ENCODE measurements at regions not wholly inside any gene's neighbourhood (a gene's known extent, or its start where the extent isn't known, plus 50 kb on each side); places are given as distances from the start of the nearest gene placed in this dataset.

DNA sequence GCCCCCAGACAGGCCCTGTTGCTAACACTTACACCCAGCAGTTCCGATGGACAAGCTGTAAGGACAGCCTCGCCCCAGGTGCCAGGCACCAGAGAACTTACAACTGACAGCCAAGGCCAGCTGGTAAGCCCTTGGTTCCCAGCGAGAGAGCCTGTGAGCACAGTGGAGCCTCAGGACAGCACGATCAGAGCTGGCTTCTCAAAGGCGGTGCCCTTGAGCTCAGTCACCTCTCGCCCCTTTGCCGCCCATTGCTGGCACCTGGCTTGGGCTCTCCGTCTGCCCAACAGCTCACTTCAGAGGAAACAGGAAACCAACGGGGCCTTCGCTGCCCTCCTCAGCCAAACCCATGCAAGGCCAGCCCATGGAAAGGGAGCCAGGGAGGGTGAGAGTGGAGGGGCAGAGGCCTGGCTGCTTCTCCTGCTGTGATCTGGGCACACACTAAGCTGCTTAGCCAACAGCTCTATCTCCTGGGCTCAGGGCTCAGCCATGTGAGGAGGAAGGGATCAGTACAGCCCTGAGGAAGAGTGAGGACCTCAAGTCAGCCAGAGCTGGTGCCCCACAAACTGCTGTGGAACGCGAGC lies 98.5 kb downstream of the SINHCAF start:
- Histone ChIP-seq H2BK12ac (ENCODE audit: low read length) (no peak overlapping the region), H3K23ac (ENCODE audit: low read length) (no peak overlapping the region), H3K4ac (ENCODE audit: low read depth, low read length) (no peak overlapping the region), H2AK5ac (ENCODE audit: low read length) (peak overlapping the region; percentile 4), H3K9ac (ENCODE audit: low read length) (no peak overlapping the region), H3K36me3 (ENCODE audit: control insufficient read depth in 1 of 2, insufficient read depth in 2 of 2, low read length in 2 of 2) (no peaks in the 10 kb centered on the region), H3K9me3 (ENCODE audit: insufficient read depth, low read depth, low read length) (peaks cover 3% of the 10 kb centered on the region), H3K4me2 (ENCODE audit: low read length) (no peak overlapping the region), H3K27ac (ENCODE audit: low read depth, low read length) (no peak overlapping the region), H3K4me1 (ENCODE audit: control insufficient read depth in 1 of 2, insufficient read depth in 2 of 2, low read length in 2 of 2) (peaks cover 19 to 21% of the 10 kb centered on the region in 2 experiments), H2BK120ac (ENCODE audit: insufficient read depth, low read length, poor library complexity) (no peak overlapping the region), H3K4me3 (ENCODE audit: low read depth, low read length) (no peak overlapping the region), H4K12ac (ENCODE audit: low read depth, low read length) (no peak overlapping the region), H3K79me1 (ENCODE audit: low read length) (peaks cover 14% of the 10 kb centered on the region), H3K14ac (ENCODE audit: low read length) (no peak overlapping the region), H2BK5ac (ENCODE audit: low read depth, low read length, poor library complexity) (no peak overlapping the region), H3K18ac (ENCODE audit: low read length) (no peak overlapping the region), H3K27me3 (ENCODE audit: insufficient read depth, low read length) (no peaks in the 10 kb centered on the region), H4K8ac (ENCODE audit: low read depth, low read length) (no peak overlapping the region), H2AFZ (ENCODE audit: insufficient read depth, low read length, poor library complexity) (no peak overlapping the region), H4K91ac (ENCODE audit: low read depth, low read length) (peak overlapping the region; percentile 2), H3K79me2 (ENCODE audit: control insufficient read depth, insufficient read depth, low read length, poor library complexity) (no peaks in the 10 kb centered on the region)
- DNase-seq, result no peak
- no CpG with 5 or more reads among the region's 12 CpGs for whole genome bisulfite sequencing (ENCODE audit: extremely low coverage, insufficient coverage, insufficient read length)

DNA sequence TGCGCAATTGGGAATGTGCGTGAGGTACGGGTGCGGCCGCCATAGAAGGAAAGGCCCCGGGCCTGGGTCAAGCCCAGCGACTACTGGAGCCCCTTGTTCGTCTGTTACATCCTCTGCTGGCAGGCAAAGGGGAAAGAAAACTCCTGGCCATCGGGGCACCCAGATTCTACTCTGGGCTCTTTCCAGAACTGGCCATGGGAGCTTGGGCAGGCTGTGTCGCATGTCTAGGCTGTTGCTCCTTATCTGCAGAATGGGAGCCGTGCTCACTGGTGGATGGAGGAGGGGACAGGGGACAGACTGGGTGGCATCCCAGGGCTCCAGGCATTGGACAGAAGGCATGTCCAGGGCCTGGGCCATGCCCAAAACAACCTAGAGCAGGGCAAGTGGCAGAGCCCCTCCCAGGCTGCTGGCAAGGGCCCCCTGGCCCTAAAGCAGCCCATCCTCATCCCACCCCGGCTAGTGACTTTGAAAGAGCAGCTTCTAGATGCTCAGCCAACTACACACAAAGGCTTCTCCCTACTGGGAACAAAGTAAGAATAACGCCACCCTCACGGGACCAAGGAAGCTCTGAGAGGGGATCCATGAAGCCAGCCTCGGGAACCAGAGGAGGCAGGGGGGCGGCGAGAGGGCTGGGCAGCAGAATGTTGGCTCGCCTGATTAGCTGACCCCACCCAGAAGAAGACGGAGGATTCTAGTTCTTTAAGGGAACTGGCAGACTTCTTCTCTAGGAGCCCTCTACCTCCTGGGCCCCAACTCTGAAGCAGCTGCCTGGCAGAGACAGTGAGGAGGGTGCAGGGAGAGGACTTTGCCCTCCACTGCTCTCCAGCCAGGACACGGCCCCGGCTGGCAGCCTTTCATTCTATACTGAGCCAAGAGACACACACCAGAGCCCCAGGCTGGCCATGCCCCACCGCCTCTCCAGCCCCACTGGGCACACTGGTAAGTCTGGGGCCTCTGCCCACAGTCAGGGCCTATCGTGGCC lies 96.8 kb downstream of the SINHCAF start:
- Histone ChIP-seq H3K27ac (ENCODE audit: low read depth, low read length) (no peak overlapping the region), H2BK12ac (ENCODE audit: low read length) (no peak overlapping the region), H3K4ac (ENCODE audit: low read depth, low read length) (no peak overlapping the region), H3K4me1 (ENCODE audit: control insufficient read depth in 1 of 2, insufficient read depth in 2 of 2, low read length in 2 of 2) (peaks cover 19 to 21% of the 10 kb centered on the region in 2 experiments), H4K12ac (ENCODE audit: low read depth, low read length) (no peak overlapping the region), H3K79me2 (ENCODE audit: control insufficient read depth, insufficient read depth, low read length, poor library complexity) (no peaks in the 10 kb centered on the region), H4K91ac (ENCODE audit: low read depth, low read length) (peak overlapping the region; percentile 46), H3K4me2 (ENCODE audit: low read length) (no peak overlapping the region), H3K27me3 (ENCODE audit: insufficient read depth, low read length) (no peaks in the 10 kb centered on the region), H2AFZ (ENCODE audit: insufficient read depth, low read length, poor library complexity) (no peak overlapping the region), H3K9me3 (ENCODE audit: insufficient read depth, low read depth, low read length) (peaks cover 6% of the 10 kb centered on the region), H3K14ac (ENCODE audit: low read length) (no peak overlapping the region), H2BK5ac (ENCODE audit: low read depth, low read length, poor library complexity) (no peak overlapping the region), H3K4me3 (ENCODE audit: low read depth, low read length) (no peak overlapping the region), H3K18ac (ENCODE audit: low read length) (no peak overlapping the region), H2AK5ac (ENCODE audit: low read length) (no peak overlapping the region), H3K23ac (ENCODE audit: low read length) (no peak overlapping the region), H2BK120ac (ENCODE audit: insufficient read depth, low read length, poor library complexity) (no peak overlapping the region), H3K79me1 (ENCODE audit: low read length) (peaks cover 14% of the 10 kb centered on the region), H3K36me3 (ENCODE audit: control insufficient read depth in 1 of 2, insufficient read depth in 2 of 2, low read length in 2 of 2) (no peaks in the 10 kb centered on the region), H3K9ac (ENCODE audit: low read length) (no peak overlapping the region), H4K8ac (ENCODE audit: low read depth, low read length) (no peak overlapping the region)
- no peak for DNase-seq
- WGBS (ENCODE audit: extremely low coverage, insufficient coverage, insufficient read length), result no CpG with 5 or more reads among the region's 23 CpGs

DNA sequence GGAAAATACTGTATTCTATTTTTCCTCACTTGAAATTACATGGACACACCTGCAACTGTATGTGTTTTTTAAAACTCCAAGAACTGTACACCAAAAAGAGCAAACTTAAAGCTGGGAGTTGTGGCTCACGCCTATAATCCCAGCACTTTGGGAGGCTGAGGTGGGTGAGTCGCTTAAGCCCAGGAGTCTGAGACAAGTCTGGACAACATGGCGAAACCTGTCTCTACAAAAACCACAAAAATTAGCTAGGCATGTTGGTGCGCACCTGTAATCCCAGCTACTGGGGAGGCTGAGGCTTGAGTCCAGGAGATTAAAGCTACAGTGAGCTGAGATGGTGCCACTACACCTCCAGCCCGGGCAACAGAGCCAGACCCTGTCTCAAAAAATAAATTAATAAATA lies 95.9 kb downstream of the SINHCAF start:
- Histone ChIP-seq H3K14ac (ENCODE audit: low read length) (no peak overlapping the region), H3K27ac (ENCODE audit: low read depth, low read length) (no peak overlapping the region), H2AK5ac (ENCODE audit: low read length) (no peak overlapping the region), H2AFZ (ENCODE audit: insufficient read depth, low read length, poor library complexity) (no peak overlapping the region), H3K27me3 (ENCODE audit: insufficient read depth, low read length) (no peaks in the 10 kb centered on the region), H2BK5ac (ENCODE audit: low read depth, low read length, poor library complexity) (no peak overlapping the region), H3K18ac (ENCODE audit: low read length) (no peak overlapping the region), H3K4ac (ENCODE audit: low read depth, low read length) (no peak overlapping the region), H4K8ac (ENCODE audit: low read depth, low read length) (no peak overlapping the region), H3K4me1 (ENCODE audit: control insufficient read depth in 1 of 2, insufficient read depth in 2 of 2, low read length in 2 of 2) (peaks cover 15 to 19% of the 10 kb centered on the region in 2 experiments), H3K79me2 (ENCODE audit: control insufficient read depth, insufficient read depth, low read length, poor library complexity) (no peaks in the 10 kb centered on the region), H3K4me3 (ENCODE audit: low read depth, low read length) (no peak overlapping the region), H3K9ac (ENCODE audit: low read length) (no peak overlapping the region), H4K91ac (ENCODE audit: low read depth, low read length) (no peak overlapping the region), H3K79me1 (ENCODE audit: low read length) (peaks cover 14% of the 10 kb centered on the region), H3K36me3 (ENCODE audit: control insufficient read depth in 1 of 2, insufficient read depth in 2 of 2, low read length in 2 of 2) (no peaks in the 10 kb centered on the region), H2BK12ac (ENCODE audit: low read length) (no peak overlapping the region), H3K9me3 (ENCODE audit: insufficient read depth, low read depth, low read length) (peaks cover 6% of the 10 kb centered on the region), H2BK120ac (ENCODE audit: insufficient read depth, low read length, poor library complexity) (no peak overlapping the region), H3K4me2 (ENCODE audit: low read length) (no peak overlapping the region), H3K23ac (ENCODE audit: low read length) (no peak overlapping the region), H4K12ac (ENCODE audit: low read depth, low read length) (no peak overlapping the region)
- WGBS (ENCODE audit: extremely low coverage, insufficient coverage, insufficient read length), result no CpG with 5 or more reads among the region's 5 CpGs
- DNase-seq, result no peak
